Skeletal muscle tissue (tissue), 3 donors: ENCODE measurements at regions not wholly inside any gene's neighbourhood (a gene's known extent, or its start where the extent isn't known, plus 50 kb on each side); places are given as distances from the start of the nearest gene placed in this dataset.
"Not testable (repeated sequence)": the region's sequence is repeated elsewhere in the genome, so short reads cannot be mapped to it uniquely, and the experiment has no call there.

Experiments
- H3K27ac ChIP-seq: one replicate; pipeline ENCODE4 v1.7.0; 2013; ENCODE audit warnings: mild to moderate bottlenecking, low read depth, low read length, inconsistent platforms
- H3K27me3 ChIP-seq, 3 donors: one replicate each; pipeline ENCODE4 v1.7.0; 2013; ENCODE audit warnings: low read length in 3 of 3; ENCODE audit not compliant: control insufficient read depth in 3 of 3, insufficient read depth in 3 of 3
- H3K36me3 ChIP-seq, 3 donors: one replicate each; pipeline ENCODE4 v1.7.0; 2013; ENCODE audit warnings: low read length in 3 of 3; ENCODE audit not compliant: control insufficient read depth in 3 of 3, insufficient read depth in 3 of 3
- H3K4me1 ChIP-seq, 3 donors: one replicate each; pipeline ENCODE4 v1.7.0; 2013; ENCODE audit warnings: low read length in 3 of 3, mild to moderate bottlenecking in 3 of 3; ENCODE audit not compliant: control insufficient read depth in 3 of 3, insufficient read depth in 3 of 3
- H3K4me3 ChIP-seq, 3 donors: one replicate each; pipeline ENCODE4 v1.7.0; 2013; ENCODE audit warnings: low read length in 3 of 3
- H3K9ac ChIP-seq, 3 donors: one replicate each; pipeline ENCODE4 v1.7.0; 2013; ENCODE audit warnings: low read length in 3 of 3, mild to moderate bottlenecking in 3 of 3, moderate library complexity in 2 of 3, low read depth in 1 of 3
- H3K9me3 ChIP-seq, 3 donors: one replicate each; pipeline ENCODE4 v1.7.0; 2013; ENCODE audit warnings: low read length in 3 of 3; ENCODE audit not compliant: control insufficient read depth in 3 of 3
- donor health status: Osteomylitis.

DNA sequence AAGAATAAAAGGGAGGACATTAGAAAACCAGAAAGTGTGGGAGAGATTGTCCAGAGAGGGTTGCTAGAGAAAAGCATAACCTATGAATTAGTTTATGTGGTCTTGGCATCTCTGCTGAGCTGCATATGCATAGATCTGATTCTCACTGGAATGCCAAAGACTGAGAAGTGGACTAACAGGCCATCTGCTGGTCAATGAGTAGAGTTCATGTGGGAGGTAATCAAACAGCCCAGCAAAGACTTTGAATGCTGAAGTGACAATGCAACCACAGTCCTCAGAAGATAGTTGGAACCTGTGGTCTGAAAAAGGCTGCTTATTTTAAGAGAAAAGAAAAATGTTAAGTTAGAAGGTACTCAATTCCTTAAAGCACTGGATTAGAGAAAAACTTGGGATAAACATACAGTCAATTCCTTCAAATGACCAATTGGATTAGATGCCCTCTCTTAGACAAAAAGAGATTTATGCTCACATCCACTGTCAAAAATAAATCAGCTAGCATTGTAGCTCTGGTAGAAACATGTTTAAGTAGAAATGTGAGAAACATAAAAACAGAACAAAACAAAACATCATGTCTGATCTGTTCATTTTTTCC, 382.8 kb downstream of the AMY1C start:
- Histone ChIP-seq H3K36me3 (no peaks in the 10 kb centered on the region), H3K4me1 (no peaks in the 10 kb centered on the region), H3K9me3 (no peaks in the 10 kb centered on the region), H3K27me3 (no peaks in the 10 kb centered on the region), H3K27ac (no peak overlapping the region), H3K4me3 (no peak overlapping the region), H3K9ac (no peak overlapping the region)

DNA sequence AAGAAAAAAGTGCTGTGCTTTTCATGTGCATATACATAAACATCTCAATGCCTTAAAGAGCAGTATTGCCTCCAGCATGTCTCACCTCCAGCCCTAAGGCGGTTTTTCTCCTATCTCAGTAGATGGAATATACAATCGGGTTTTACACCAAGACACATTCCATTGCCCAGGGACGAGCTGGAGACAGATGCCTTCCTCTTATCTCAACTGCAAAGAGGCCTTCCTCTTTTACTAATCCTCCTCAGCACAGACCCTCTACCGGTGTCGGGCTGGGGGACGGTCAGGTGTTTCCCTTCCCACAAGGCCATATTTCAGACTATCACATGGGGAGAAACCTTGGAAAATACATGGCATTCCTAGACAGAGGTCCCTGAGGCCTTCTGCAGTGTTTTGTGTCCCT, 385.3 kb downstream of the AMY1C start:
- not testable (repeated sequence) for H3K27me3 ChIP-seq, H3K27ac ChIP-seq, H3K9me3 ChIP-seq, H3K9ac ChIP-seq, H3K36me3 ChIP-seq, H3K4me1 ChIP-seq, H3K4me3 ChIP-seq

DNA sequence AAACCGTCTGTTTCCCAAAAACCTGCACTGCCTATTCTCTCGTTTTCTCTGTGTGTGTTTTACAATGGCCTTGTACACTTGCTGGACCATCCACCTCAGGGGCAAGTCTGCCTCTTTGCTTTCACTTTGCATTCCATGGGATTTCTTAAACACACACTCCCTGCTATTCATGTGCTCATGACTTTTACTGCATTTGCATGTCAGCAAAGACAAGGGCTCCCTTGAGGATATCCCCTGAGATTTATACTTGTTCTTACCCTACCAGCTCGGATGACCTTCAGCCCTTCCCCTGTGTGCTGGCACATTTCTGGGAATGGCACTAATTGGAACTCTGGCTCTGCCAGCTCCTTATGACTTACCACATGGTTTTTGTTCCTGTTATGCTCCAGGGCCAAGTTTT, 386.9 kb downstream of the AMY1C start:
- no peaks in the 10 kb centered on the region for H3K9me3 ChIP-seq
- H3K27me3 ChIP-seq = no peaks in the 10 kb centered on the region
- no peaks in the 10 kb centered on the region for H3K36me3 ChIP-seq
- no peak overlapping the region for H3K27ac ChIP-seq
- H3K4me3 ChIP-seq = no peak overlapping the region
- no peaks in the 10 kb centered on the region for H3K4me1 ChIP-seq
- H3K9ac ChIP-seq = no peak overlapping the region

DNA sequence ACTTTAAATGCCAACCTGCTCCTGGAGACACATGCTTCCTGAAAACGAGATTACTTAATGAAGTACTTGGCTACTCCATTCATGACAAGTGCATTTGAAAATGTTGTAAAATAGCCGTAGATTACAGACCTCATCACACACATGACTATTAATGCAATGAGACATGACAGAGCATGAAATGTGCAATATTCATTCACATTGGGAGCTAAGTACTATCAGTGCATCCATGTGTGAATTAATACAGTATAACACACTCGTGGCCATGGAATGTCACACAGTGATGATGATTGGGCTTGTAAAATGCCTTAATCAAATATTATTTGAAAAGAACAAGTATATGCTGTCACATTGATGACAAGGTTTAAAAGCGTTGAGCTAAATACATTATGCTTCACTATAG, 407.0 kb downstream of the AMY1C start:
- Histone ChIP-seq H3K27me3 (no peaks in the 10 kb centered on the region), H3K4me3 (no peak overlapping the region), H3K27ac (no peak overlapping the region), H3K9ac (no peak overlapping the region), H3K4me1 (no peaks in the 10 kb centered on the region), H3K36me3 (no peaks in the 10 kb centered on the region), H3K9me3 (no peaks in the 10 kb centered on the region)

DNA sequence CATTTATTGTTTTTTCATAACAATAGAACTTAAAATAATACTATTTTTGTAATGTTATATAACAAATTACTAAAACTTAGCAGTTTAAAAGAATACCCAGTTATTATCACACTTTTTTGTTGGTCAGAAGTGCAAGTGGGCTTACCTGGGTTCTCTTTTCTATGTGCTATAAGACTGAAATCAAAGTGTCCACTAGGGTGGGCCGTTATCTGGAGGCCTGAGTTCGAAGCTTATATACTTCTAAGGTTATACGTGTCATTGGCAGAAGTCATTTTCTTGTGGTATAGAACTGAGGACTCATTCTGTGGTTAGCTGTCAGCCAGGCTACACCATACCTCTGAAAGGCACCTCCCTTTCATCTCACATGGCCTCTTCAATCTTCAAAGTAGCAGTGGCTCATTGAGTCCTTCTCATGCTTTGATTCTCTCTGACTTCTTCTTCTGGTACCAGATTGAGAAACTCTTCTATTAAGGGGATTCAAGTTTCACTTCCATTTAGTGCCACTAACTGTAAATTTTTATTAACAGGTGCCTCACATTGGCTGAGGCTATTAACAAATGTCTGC, 414.3 kb downstream of the AMY1C start:
- H3K9ac ChIP-seq = no peak overlapping the region
- H3K27ac ChIP-seq = no peak overlapping the region
- H3K27me3 ChIP-seq = no peaks in the 10 kb centered on the region
- H3K9me3 ChIP-seq = no peaks in the 10 kb centered on the region
- H3K4me3 ChIP-seq = no peak overlapping the region
- no peaks in the 10 kb centered on the region for H3K36me3 ChIP-seq
- no peaks in the 10 kb centered on the region for H3K4me1 ChIP-seq

DNA sequence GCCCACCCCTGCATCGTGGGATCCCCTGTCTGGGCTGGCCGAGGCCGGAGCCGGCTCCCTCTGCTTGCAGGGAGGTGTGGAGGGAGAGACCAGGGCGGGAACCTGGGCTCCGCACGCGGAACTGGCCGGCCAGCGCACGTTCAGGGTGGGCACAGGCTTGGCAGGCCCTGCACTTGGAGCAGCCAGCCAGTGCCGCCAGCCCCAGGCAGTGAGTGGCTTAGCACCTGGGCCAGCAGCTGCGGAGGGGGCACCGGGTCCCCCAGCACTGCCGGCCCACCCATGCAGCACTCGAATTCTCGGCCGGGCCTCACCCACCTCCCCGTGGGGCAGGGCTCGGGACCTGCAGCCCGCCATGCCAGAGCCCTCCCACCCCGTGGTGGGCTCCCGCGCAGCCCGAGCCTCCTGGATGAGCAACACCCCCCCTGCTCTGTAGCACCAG, 422.6 kb downstream of the AMY1C start:
- Histone ChIP-seq H3K9ac (no peak overlapping the region), H3K4me3 (no peak overlapping the region), H3K36me3 (no peaks in the 10 kb centered on the region), H3K4me1 (no peaks in the 10 kb centered on the region), H3K9me3 (peaks cover 0 to 3% (median 2%) of the 10 kb centered on the region in 3 donors), H3K27me3 (no peaks in the 10 kb centered on the region), H3K27ac (no peak overlapping the region)

DNA sequence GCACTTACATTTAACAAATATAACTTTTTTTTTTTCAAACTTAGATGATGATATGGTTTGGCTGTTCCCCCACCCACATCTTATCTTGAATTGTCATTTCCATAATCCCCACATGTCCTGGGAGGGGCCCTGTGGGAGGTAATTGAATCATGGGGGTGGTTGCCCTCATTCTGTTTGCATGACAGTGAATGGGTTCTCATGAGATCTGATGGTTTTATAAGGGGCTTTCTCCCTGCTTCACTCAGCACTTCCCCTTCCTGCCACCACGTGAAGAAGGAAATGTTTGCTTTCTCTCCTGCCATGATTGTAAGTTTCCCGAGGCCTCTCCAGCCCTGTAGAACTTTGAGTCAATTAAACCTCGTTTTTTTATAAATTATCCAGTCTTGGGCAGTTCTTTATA, 432.6 kb downstream of the AMY1C start:
- Histone ChIP-seq H3K27ac (no peak overlapping the region), H3K27me3 (no peaks in the 10 kb centered on the region), H3K4me1 (no peaks in the 10 kb centered on the region), H3K9me3 (peaks cover 0 to 2% (median 0%) of the 10 kb centered on the region in 3 donors), H3K36me3 (no peaks in the 10 kb centered on the region), H3K4me3 (no peak overlapping the region), H3K9ac (no peak overlapping the region)

DNA sequence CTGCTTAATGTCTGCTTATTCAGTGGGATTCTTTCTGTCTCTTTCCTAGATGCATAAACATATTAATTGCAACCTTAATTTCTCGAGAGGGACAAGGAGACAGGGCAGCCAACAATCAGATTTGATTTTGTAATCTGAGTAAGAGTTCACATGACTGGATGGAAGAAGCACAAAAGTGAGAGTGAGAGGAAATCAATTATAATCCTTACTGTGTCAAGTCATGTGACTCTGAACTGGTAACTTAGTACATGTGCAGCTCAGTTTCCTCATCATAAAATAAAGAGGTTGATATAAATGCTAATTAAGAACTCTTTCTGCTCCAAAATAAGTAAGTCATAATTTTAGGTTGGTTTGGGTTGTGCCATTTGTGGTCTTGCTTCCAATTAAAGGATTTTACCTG, 439.5 kb downstream of the AMY1C start:
- Histone ChIP-seq H3K9me3 (peaks cover 0 to 2% (median 0%) of the 10 kb centered on the region in 3 donors), H3K9ac (no peak overlapping the region), H3K36me3 (no peaks in the 10 kb centered on the region), H3K4me3 (no peak overlapping the region), H3K27ac (no peak overlapping the region), H3K4me1 (no peaks in the 10 kb centered on the region), H3K27me3 (no peaks in the 10 kb centered on the region)

DNA sequence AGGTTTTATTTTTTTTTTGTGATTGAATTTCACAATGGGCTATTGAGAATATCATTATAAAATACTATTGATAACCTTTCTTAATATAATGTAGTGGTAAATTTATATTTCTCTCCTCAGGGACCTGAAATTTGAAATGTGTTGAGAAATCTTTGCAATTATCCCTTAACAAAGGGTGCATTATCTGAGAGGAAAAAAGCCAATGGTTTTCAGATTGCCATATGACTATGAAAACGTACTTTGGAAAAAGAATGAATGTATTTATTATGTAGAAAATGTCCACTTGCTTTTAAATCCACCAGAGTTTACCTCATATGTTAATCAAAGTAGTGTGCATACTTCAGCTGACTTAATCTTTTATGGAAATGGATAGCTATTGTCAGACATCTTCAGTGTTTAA, 441.1 kb downstream of the AMY1C start:
- H3K36me3 ChIP-seq = no peaks in the 10 kb centered on the region

DNA sequence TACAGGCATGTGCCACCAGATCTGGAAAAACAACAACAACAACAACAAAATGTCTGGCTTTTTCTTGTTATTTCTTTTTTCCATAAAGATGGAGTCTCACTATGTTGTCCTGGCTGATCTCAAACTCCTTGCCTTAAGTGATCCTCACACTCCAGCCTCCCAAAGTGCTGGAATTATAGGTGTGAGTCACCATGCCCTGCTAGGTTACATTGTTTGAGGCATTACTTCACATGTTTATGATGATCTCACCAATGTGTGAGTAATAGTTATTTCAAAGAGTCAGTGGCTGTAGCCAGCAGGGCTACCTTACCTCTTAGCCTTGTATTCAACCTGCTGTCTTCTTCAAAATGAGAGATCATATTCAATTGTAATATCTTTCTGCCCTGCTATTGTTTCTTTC, 445.7 kb downstream of the AMY1C start:
- Histone ChIP-seq H3K27ac (no peak overlapping the region), H3K9me3 (no peaks in the 10 kb centered on the region), H3K9ac (no peak overlapping the region), H3K4me3 (no peak overlapping the region), H3K4me1 (no peaks in the 10 kb centered on the region), H3K27me3 (no peaks in the 10 kb centered on the region), H3K36me3 (no peaks in the 10 kb centered on the region)

More for the DNA sequence above, 441.1 kb downstream of the AMY1C start:
- Histone ChIP-seq H3K4me1 (no peaks in the 10 kb centered on the region), H3K27ac (no peak overlapping the region), H3K4me3 (no peak overlapping the region), H3K27me3 (no peaks in the 10 kb centered on the region), H3K9me3 (peaks cover 0 to 1% (median 0%) of the 10 kb centered on the region in 3 donors), H3K9ac (no peak overlapping the region)
